ENCODE measurements at regions not wholly inside any gene's neighbourhood (a gene's known extent, or its start where the extent isn't known, plus 50 kb on each side); places are given as distances from the start of the nearest gene placed in this dataset.

DNA sequence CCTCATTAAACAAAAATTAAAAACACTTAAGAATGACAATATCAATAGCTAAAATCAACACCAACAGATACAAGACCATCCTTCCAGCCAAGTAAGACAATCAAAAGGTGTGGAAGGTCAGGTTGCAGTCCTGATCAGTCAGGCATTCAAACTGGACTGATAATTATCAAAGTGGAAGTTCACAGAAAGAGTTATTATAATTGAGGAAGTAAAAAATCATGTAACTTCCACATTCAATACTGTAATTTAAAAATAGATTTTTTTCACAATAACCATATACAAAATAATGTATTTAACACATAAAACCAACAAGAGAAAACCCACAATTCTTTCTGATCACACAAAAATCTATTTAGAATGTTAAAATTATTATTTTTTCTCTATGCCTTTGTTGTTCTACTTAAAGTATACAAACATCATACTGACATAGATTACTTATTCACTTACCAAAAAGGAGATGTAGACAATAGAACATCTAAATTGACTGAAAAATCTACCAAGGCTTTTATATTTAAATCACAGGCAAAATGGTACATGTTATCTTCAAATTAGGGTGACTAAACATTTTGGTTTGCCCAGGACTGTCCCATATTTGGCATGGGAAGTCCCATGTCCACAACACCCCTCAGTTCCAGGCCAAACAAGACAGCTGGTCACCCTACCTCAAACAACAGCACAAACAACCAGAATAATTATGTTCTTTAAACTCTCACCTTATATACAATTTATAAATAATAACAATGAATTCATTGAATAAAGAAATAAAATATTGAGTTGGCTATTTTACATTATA lies 142.5 kb upstream of the SLC24A2 start:
- no peak for DNase-seq (ENCODE audit: low read depth, low spot score)
- Mint-ChIP-seq H3K27me3 (ENCODE audit: low read depth) (peaks cover 8% of the 10 kb centered on the region), H3K9me3 (no peaks in the 10 kb centered on the region), H3K27ac (ENCODE audit: unreplicated experiment) (no peak overlapping the region), H3K36me3 (ENCODE audit: low read depth) (no peaks in the 10 kb centered on the region), H3K4me1 (peaks cover 20% of the 10 kb centered on the region), H3K4me3 (no peak overlapping the region)
- TF ChIP-seq, protein P1, sequence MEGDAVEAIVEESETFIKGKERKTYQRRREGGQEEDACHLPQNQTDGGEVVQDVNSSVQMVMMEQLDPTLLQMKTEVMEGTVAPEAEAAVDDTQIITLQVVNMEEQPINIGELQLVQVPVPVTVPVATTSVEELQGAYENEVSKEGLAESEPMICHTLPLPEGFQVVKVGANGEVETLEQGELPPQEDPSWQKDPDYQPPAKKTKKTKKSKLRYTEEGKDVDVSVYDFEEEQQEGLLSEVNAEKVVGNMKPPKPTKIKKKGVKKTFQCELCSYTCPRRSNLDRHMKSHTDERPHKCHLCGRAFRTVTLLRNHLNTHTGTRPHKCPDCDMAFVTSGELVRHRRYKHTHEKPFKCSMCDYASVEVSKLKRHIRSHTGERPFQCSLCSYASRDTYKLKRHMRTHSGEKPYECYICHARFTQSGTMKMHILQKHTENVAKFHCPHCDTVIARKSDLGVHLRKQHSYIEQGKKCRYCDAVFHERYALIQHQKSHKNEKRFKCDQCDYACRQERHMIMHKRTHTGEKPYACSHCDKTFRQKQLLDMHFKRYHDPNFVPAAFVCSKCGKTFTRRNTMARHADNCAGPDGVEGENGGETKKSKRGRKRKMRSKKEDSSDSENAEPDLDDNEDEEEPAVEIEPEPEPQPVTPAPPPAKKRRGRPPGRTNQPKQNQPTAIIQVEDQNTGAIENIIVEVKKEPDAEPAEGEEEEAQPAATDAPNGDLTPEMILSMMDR (conservative IDR thresholded peaks at IDR 0.05) = no peak

DNA sequence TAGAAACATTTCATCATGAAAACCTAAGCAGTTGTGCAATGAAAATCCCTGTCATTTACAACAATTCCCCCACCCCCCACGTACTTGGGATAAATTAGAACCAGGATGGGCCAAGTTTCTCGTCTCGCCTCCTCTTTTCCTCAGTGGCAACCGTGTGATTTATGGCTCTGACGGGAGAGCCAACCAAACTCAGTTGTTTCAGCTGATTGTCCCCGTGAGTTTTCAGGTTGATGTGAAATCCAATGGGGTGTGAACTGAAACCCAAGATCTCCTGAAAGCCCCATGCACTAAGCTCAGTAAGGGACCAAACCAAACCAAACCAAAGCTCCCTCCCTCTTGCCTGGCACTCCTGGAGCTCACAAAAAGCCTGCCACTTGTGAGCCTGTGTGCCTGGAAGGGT lies 138.7 kb upstream of the SLC24A2 start:
- no peak for DNase-seq (ENCODE audit: low read depth, low spot score)
- Mint-ChIP-seq H3K27me3 (ENCODE audit: low read depth) (peaks cover 28% of the 10 kb centered on the region), H3K27ac (ENCODE audit: unreplicated experiment) (no peak overlapping the region), H3K4me1 (peaks cover 10% of the 10 kb centered on the region), H3K9me3 (no peaks in the 10 kb centered on the region), H3K4me3 (no peak overlapping the region), H3K36me3 (ENCODE audit: low read depth) (no peaks in the 10 kb centered on the region)
- TF ChIP-seq, protein P1 (conservative IDR thresholded peaks at IDR 0.05) = no peak

DNA sequence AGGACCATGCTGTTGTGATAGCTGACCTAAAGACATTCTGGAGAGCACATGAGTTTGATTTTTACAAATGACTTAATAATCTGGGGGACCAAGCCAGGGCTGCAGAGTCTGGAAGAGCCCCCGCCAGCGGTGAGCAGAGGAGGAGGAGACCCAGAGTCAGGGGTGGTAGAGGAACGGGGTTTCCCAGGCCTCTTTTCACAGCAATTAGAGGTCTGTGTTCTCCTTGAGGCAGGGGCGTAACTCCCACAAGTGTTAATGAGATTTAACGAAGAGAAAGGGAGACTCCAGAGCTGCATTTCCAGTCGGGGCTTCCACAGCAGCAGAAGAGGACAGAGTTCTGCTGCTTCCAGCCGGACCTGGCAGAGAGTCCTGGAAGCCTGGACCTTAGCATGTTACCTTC lies 137.9 kb upstream of the SLC24A2 start:
- H3K4me1 Mint-ChIP-seq = peaks cover 10% of the 10 kb centered on the region
- no peak overlapping the region for H3K4me3 Mint-ChIP-seq
- peaks cover 29% of the 10 kb centered on the region for H3K27me3 Mint-ChIP-seq (ENCODE audit: low read depth)
- H3K36me3 Mint-ChIP-seq (ENCODE audit: low read depth) = no peaks in the 10 kb centered on the region
- TF ChIP-seq, protein P1 (conservative IDR thresholded peaks at IDR 0.05) = no peak
- no peak overlapping the region for H3K27ac Mint-ChIP-seq (ENCODE audit: unreplicated experiment)
- no peaks in the 10 kb centered on the region for H3K9me3 Mint-ChIP-seq
- DNase-seq (ENCODE audit: low read depth, low spot score) = no peak

DNA sequence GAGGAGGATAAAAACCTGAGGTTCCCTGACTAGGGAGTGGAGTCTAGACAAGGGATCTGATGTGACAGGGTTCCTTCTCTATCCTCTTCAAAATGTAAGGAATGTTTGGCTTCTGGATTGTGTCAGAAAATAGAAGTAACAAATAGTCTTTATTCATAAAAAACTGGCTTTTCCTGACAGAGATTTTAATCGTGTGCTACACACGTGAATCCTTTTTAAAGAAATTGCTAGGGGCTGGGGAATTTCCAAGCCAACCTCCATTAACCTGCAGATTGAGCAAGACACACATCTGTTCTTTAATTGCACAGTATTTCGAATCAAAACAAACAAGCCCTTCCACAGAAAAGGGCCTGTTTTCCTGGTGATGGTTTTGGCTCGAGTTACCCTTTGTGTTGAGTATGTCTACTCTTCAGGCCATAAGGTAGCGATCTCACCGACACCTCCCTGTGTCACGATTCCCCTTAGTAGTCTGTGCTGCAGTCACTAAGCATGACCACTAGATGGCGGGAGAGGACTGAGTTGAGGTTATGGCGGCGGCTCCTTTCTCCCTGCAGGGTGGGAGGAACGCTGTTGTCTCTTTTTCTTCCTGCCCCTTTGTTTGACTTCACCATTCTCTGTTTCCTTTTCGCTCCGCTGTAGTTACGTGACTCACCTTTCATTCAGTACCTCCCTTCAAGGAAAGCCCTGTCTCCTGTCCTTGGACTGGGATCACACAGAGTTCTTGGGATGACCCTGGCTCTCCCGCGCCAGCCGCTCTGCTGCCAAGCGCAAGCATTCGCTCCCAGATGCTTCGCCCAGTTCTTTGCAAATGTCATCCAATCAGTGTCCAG lies 137.1 kb upstream of the SLC24A2 start:
- TF ChIP-seq, protein P1 (conservative IDR thresholded peaks at IDR 0.05) = peak; percentile 98
- Mint-ChIP-seq H3K36me3 (ENCODE audit: low read depth) (no peaks in the 10 kb centered on the region), H3K4me1 (peaks cover 10% of the 10 kb centered on the region), H3K9me3 (no peaks in the 10 kb centered on the region), H3K27me3 (ENCODE audit: low read depth) (peaks cover 29% of the 10 kb centered on the region), H3K4me3 (peak overlapping the region; percentile 81), H3K27ac (ENCODE audit: unreplicated experiment) (peak overlapping the region; percentile 95)
- peak; percentile 86 for DNase-seq (ENCODE audit: low read depth, low spot score)

DNA sequence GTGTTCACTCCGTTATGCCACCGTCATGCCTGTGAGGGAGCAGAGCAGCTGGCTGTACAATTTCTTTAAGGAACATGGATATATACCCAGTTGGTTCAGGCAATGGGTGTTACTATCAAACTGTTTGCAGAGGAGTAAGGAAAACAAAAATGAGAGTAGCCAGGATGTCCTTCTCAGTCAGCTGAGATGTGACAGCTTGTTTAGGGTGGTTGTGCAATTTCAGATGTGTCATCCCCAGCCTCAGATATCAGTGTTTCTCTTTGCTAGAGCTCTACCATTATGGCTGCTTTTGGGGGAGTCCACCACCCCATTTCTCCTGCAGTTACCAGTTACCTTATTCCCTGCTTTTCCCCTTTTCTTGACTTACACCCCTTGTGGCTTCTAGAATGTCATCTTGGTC lies 135.2 kb upstream of the SLC24A2 start:
- no peak for DNase-seq (ENCODE audit: low read depth, low spot score)
- Mint-ChIP-seq H3K4me1 (peaks cover 10% of the 10 kb centered on the region), H3K4me3 (no peak overlapping the region), H3K36me3 (ENCODE audit: low read depth) (no peaks in the 10 kb centered on the region), H3K9me3 (no peaks in the 10 kb centered on the region), H3K27ac (ENCODE audit: unreplicated experiment) (peak overlapping the region; percentile 87), H3K27me3 (ENCODE audit: low read depth) (peaks cover 29% of the 10 kb centered on the region)
- TF ChIP-seq, protein P1 (conservative IDR thresholded peaks at IDR 0.05) = no peak
